Right renal pelvis (tissue), 4 donors: ENCODE measurements at regions not wholly inside any gene's neighbourhood (a gene's known extent, or its start where the extent isn't known, plus 50 kb on each side); places are given as distances from the start of the nearest gene placed in this dataset.
A peak's percentile ranks its signal among the peaks of the same experiment; 100 is the strongest.
"Not testable (repeated sequence)": the region's sequence is repeated elsewhere in the genome, so short reads cannot be mapped to it uniquely, and the experiment has no call there.

ENCODE experiments used
- DNase-seq, 4 donors: peaks; one replicate each; pipeline ENCODE4 v3.0.0-alpha.2; 2013; ENCODE audit warnings: low read depth in 4 of 4, low spot score in 3 of 4, missing footprints in 1 of 4

GRCh38 chr7:115229401-115230105, 307.7 kb downstream of the MDFIC start:
- DNase-seq, result no peak

- no peak for DNase-seq
Observed at GRCh38 chr7:115227473-115228235, 305.8 kb downstream of the MDFIC start.

DNA sequence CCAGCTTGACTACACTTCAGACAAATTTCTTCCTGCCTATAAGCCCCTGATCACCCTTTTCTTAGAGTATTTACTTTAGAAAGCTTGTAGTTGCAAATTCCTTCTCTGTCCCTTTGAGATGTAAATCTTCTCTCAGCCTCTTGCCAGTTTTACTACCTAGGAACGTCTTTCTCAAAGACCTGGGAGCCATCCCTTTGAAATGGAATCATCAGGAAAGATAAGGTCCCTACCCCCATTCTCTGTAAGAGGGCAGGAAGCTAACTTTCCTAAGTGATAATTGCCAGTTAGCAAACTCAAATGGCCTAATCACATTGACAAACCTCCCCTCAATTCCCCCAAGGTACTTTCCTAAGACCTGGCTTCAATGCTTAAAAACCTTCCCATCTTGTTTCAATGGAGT, 304.5 kb downstream of the MDFIC start:
- DNase-seq, result no peak

DNA sequence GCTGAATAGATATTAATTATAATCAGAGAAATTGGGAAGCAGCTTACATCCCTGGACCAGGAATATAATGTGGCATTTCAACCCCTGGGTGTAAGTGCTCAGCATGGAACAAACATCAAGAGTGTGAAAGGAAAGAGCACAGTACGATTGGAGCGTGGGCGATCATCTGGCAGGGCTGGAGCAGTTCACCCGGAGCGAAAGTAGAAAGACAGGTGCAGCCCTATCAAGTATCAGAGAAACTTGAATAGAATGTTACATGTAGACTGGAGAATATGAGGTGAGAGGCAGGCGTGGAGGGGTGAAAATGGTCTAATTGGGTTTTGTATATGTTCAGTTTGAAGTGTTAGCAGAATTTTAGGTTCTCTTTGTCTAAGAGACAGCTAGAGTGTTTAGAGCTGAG, 303.0 kb downstream of the MDFIC start:
- no peak for DNase-seq

DNA sequence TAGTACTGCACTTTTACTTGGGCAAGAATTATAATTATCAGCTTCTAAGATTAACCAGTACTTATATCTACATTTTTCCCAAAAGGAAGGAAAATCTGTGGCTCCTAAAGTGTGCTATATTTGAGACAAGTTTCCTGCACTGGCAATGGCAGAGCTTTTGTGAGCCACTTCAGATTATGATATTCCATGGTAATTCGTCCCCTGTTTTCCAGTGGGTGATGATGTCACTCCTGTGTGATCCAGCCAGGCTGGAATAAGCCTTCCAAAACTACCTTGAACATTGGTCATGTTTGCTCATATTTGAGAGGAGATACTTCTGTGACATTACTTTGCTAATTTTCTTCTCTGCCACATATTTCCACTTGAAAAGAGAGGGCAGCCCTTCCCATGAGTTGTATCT, 302.1 kb downstream of the MDFIC start:
- DNase-seq, result no peak

- no peak for DNase-seq
Observed at GRCh38 chr7:115221456-115221855, 299.6 kb downstream of the MDFIC start.

DNA sequence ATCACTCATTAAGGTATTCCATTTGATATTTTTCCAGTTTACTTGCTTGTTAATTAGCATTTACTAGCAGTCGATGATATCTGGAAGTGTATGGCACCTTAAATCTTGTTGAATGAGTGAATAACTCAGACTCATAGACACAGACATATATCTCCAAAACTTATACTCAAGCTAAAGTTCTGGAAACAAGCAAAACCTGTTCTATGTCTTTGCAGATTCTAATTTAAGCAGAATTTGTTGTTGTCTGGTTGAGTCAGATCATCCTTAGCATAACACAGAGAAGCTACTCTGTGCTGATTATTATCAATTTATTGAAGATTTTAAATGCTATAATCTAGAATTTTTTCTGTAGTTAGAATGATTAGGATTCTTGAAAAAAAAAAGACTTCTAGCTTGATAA, 296.2 kb downstream of the MDFIC start:
- DNase-seq, result no peak

- no peak for DNase-seq
Observed at GRCh38 chr7:115217373-115217772, 295.5 kb downstream of the MDFIC start.

DNA sequence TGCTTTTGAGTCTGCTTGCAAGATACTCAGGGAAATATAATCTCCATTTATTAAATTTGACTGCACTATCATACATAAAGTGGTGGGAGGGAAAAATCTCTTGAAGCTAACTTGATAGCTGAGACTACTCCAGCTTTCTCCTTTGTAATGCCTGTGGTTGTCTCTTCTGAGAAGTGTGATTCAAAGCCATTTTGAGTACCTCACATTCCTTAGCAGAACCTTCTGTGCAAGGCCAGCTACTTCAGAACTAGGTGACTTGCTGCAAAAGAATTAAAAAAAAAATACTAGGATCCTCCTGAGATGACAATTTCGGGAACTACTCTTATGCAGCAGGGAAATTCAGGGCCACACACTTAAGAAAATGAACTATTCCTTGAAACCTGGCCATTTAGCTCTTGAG, 294.8 kb downstream of the MDFIC start:
- no peak for DNase-seq

- no peak for DNase-seq
Observed at GRCh38 chr7:115211171-115211570, 289.3 kb downstream of the MDFIC start.

GRCh38 chr7:115210552-115210951, 288.7 kb downstream of the MDFIC start:
- no peak for DNase-seq

GRCh38 chr7:115208710-115209560, 287.0 kb downstream of the MDFIC start:
- DNase-seq, result no peak

GRCh38 chr7:115206374-115206773, 284.5 kb downstream of the MDFIC start:
- not testable (repeated sequence) for DNase-seq

GRCh38 chr7:115198143-115198542, 276.2 kb downstream of the MDFIC start:
- no peak for DNase-seq

DNA sequence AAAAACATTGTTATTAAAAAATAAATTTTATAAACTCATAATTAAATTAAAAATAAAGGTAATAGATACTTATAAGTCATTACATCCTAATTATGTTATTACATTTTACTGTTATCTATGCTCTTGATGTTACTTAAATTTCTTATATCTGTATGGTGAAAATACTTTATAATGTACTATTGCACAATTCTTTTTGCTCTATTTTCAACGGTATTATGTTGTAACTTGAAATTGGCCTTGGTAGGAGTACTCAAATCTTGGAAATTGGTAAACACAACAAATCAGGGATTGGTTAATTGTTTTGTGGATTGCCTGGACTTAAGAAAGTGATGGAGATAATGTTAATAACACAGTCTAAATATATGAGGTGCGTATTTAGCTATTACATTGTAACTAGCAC, 273.3 kb downstream of the MDFIC start:
- no peak for DNase-seq

GRCh38 chr7:115191526-115191925, 269.6 kb downstream of the MDFIC start:
- no peak for DNase-seq

- DNase-seq, result no peak
Observed at GRCh38 chr7:115183431-115184057, 261.6 kb downstream of the MDFIC start.

DNA sequence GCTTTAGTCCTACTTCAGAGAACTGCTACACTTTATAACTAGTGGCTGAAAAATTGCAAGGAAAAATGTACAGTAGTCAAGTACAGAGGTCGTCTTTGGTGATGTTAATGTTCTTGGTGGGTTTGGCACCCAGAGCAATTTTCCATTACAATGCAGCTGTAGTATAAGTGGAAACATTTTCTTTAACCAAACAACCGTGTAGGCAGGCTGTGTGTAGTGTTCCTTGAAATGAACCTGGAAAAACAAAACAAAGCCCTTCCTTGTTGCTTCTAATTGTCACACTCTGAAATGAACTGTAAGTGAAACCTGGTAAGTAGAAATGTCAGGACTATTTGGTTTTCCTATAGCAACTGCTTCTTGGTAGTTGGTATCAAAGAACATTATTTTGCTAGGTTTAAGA, 256.9 kb downstream of the MDFIC start:
- peak in 2 of 4 donors; percentile 17 to 28 for DNase-seq

DNA sequence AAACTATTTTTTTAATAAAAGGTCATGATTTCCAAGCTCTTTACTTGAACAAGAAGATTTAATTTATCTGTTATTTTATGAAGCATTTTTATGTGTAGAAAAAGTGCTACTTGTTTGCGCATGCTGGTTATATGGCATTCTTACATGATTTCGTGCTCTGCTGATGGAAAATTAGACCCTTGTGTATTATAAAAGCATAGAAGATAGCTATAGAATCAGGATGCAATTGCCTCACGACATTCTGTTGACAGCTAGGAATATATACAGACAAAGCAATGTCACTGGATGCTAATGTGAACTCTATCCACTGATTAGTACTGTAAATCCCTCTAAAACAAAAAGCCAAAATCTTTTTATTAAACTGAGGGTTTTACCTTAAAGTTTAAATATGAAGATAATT, 255.9 kb downstream of the MDFIC start:
- no peak for DNase-seq

- DNase-seq, result no peak
Observed at GRCh38 chr7:115177103-115177502, 255.2 kb downstream of the MDFIC start.

GRCh38 chr7:115172397-115172796, 250.5 kb downstream of the MDFIC start:
- not testable (repeated sequence) for DNase-seq
